WERI-Rb-1 (cell line): ENCODE measurements at regions not wholly inside any gene's neighbourhood (a gene's known extent, or its start where the extent isn't known, plus 50 kb on each side); places are given as distances from the start of the nearest gene placed in this dataset.
A peak's percentile ranks its signal among the peaks of the same experiment; 100 is the strongest.

Source experiments
- DNase-seq: peaks from one replicate; pipeline ENCODE4 v3.0.0-alpha.2; 2020
- H3K27ac ChIP-seq: fragments of 250-450 bp; sonication (Bioruptor Pico); 2 replicates; pipeline ENCODE4 v1.5.1; 2020; ENCODE audit warnings: mild to moderate bottlenecking, moderate library complexity
- H3K27me3 ChIP-seq: fragments of 250-450 bp; sonication (Bioruptor Pico); 2 replicates; pipeline ENCODE4 v1.5.1; 2021; ENCODE audit warnings: mild to moderate bottlenecking, low read depth, moderate library complexity; ENCODE audit not compliant: insufficient read depth, severe bottlenecking
- H3K36me3 ChIP-seq: fragments of 250-450 bp; sonication (Bioruptor Pico); 2 replicates; pipeline ENCODE4 v1.5.1; 2020; ENCODE audit warnings: mild to moderate bottlenecking, moderate library complexity
- H3K4me3 ChIP-seq: 2 replicates; pipeline ENCODE4 v1.5.1; 2011; ENCODE audit warnings: low read depth, mild to moderate bottlenecking, control low read depth, low read length
- H3K9me3 ChIP-seq: fragments of 250-450 bp; sonication (Bioruptor Pico); 2 replicates; pipeline ENCODE4 v1.5.1; 2021; ENCODE audit warnings: mild to moderate bottlenecking, moderate library complexity; ENCODE audit not compliant: severe bottlenecking
- TF ChIP-seq, protein P1 (sequence below): IDR thresholded peaks from 2 replicates; pipeline ENCODE4 v1.5.1; 2011; ENCODE audit warnings: low read depth, mild to moderate bottlenecking, control low read depth, inconsistent platforms, low read length

- no peak overlapping the region for H3K27ac ChIP-seq
- H3K4me3 ChIP-seq: no peak overlapping the region
- H3K27me3 ChIP-seq: no peaks in the 10 kb centered on the region
- no peaks in the 10 kb centered on the region for H3K9me3 ChIP-seq
- TF ChIP-seq, protein P1, sequence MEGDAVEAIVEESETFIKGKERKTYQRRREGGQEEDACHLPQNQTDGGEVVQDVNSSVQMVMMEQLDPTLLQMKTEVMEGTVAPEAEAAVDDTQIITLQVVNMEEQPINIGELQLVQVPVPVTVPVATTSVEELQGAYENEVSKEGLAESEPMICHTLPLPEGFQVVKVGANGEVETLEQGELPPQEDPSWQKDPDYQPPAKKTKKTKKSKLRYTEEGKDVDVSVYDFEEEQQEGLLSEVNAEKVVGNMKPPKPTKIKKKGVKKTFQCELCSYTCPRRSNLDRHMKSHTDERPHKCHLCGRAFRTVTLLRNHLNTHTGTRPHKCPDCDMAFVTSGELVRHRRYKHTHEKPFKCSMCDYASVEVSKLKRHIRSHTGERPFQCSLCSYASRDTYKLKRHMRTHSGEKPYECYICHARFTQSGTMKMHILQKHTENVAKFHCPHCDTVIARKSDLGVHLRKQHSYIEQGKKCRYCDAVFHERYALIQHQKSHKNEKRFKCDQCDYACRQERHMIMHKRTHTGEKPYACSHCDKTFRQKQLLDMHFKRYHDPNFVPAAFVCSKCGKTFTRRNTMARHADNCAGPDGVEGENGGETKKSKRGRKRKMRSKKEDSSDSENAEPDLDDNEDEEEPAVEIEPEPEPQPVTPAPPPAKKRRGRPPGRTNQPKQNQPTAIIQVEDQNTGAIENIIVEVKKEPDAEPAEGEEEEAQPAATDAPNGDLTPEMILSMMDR: no peak
- DNase-seq: no peak
- no peaks in the 10 kb centered on the region for H3K36me3 ChIP-seq
Measured at GRCh38 chr1:67921725-67922489, 88.6 kb upstream of the GNG12 start.

GRCh38 chr1:67919274-67920072 lies 86.2 kb upstream of the GNG12 start:
- TF ChIP-seq, protein P1: no peak
- no peaks in the 10 kb centered on the region for H3K27me3 ChIP-seq
- DNase-seq: peak; percentile 67
- H3K4me3 ChIP-seq: peak overlapping the region; percentile 42
- H3K36me3 ChIP-seq: no peaks in the 10 kb centered on the region
- peak overlapping the region; percentile 98 for H3K27ac ChIP-seq
- no peaks in the 10 kb centered on the region for H3K9me3 ChIP-seq

- Histone ChIP-seq H3K27ac (peak overlapping the region; percentile 98), H3K36me3 (no peaks in the 10 kb centered on the region), H3K4me3 (no peak overlapping the region), H3K9me3 (no peaks in the 10 kb centered on the region), H3K27me3 (no peaks in the 10 kb centered on the region)
- TF ChIP-seq, protein P1: no peak
- DNase-seq: no peak
Measured at GRCh38 chr1:67918067-67918466, 84.8 kb upstream of the GNG12 start.

- no peaks in the 10 kb centered on the region for H3K9me3 ChIP-seq
- no peaks in the 10 kb centered on the region for H3K27me3 ChIP-seq
- H3K27ac ChIP-seq: peak overlapping the region; percentile 98
- TF ChIP-seq, protein P1: no peak
- no peaks in the 10 kb centered on the region for H3K36me3 ChIP-seq
- no peak overlapping the region for H3K4me3 ChIP-seq
- DNase-seq: no peak
Measured at GRCh38 chr1:67917006-67917405, 83.7 kb upstream of the GNG12 start.

- Histone ChIP-seq H3K36me3 (no peaks in the 10 kb centered on the region), H3K9me3 (no peaks in the 10 kb centered on the region), H3K27ac (peak overlapping the region; percentile 52), H3K4me3 (no peak overlapping the region), H3K27me3 (no peaks in the 10 kb centered on the region)
- TF ChIP-seq, protein P1: no peak
- peak; percentile 35 for DNase-seq
Measured at GRCh38 chr1:67916140-67916886, 83.0 kb upstream of the GNG12 start.
